GM18868 (cell line): ENCODE measurements at regions not wholly inside any gene's neighbourhood (a gene's known extent, or its start where the extent isn't known, plus 50 kb on each side); places are given as distances from the start of the nearest gene placed in this dataset.
A peak's percentile ranks its signal among the peaks of the same experiment; 100 is the strongest.

Experiments
- ATAC-seq: cut with Tn5 transposase; IDR thresholded peaks from one replicate; pipeline ENCODE4 v1.9.1; 2021; ENCODE audit warnings: mild to moderate bottlenecking, moderate library complexity; ENCODE audit not compliant: unreplicated experiment

- no peak for ATAC-seq
These were observed 625.5 kb upstream of the TENM4 start for GRCh38 chr11:80066291-80066690.

DNA sequence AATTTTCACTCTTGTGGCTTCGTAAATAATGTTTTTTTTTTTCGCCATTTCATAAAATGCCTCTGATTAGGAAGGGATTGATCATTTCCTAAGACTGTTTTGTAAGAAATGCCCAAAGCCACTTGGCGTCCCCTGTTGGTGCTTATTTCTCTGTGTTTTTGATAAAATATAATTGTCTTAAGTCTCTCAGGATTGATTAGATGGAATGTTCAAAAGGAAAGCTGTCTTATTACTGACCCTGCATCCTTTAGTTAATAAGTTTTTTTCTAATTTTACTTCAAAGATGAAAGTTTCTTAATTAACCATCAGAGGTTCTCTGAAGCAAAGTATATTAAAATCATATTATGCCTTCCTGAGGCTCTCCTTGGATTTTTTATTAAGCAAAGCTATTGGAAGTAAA, 624.3 kb upstream of the TENM4 start:
- ATAC-seq, result no peak

DNA sequence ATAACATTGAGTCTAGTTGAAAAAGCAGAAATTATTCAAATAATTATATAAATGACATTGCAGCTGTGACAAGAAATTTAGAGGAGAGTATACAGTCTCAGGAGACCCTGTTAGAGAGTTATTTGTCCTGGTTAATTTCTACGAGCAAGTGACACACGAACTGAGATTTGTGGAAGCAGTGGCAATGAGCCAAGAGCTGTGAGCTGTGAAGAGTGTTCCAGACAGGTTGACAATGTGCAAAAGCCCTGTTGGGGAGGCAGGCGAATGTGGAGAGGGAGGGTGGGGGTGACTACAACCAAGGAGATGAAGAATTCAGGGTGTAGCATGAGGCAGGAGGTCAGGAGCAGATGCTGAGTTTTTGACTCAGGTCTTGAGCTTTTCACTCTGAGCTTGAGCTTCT, 620.2 kb upstream of the TENM4 start:
- ATAC-seq, result no peak

- no peak for ATAC-seq
These were observed 613.8 kb upstream of the TENM4 start for GRCh38 chr11:80054582-80055165.

GRCh38 chr11:80048513-80048912, 607.7 kb upstream of the TENM4 start:
- ATAC-seq, result no peak

DNA sequence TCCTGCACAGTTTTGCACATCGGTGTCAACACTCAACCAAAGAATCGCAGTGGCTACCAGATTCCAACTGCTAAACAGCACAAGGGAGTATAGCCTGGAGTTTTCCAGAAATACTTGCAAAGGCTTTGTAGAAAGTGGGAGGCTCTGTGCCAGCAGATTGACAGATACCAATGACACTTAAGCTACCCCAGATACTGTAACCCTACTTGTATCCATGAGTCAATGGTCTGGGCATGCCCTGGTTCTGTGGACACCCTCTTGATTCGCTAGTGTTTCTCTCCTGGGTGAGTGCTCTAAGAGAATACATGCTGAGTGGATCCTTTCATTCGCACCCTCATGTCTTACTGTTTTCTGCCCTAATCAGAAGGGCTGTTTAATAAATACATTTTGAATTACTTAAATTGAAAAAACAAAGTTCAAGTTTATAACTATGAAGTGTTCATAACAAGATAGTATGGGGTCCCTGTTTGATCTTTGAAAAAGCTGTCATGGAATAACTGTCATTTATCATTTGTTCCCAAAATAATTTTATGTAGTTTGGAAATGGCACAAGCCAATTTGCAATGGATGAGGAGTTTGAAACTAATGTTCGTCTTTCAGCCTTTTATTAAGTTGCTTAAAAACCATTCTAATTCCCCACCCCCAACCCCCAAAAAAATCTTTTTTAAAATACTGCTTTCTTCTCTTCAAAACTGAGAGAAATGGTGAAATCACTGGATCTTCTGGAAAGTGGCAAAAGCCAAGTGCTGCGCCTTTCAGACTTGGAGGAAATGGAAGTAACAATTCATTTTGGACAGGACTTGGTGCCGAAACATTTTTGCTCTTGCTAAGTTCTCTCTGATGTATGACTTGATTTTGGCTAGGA, 600.5 kb upstream of the TENM4 start:
- ATAC-seq, result no peak

- no peak for ATAC-seq
These were observed 594.0 kb upstream of the TENM4 start for GRCh38 chr11:80034801-80035200.

- ATAC-seq, result no peak
These were observed 590.3 kb upstream of the TENM4 start for GRCh38 chr11:80031014-80031600.

DNA sequence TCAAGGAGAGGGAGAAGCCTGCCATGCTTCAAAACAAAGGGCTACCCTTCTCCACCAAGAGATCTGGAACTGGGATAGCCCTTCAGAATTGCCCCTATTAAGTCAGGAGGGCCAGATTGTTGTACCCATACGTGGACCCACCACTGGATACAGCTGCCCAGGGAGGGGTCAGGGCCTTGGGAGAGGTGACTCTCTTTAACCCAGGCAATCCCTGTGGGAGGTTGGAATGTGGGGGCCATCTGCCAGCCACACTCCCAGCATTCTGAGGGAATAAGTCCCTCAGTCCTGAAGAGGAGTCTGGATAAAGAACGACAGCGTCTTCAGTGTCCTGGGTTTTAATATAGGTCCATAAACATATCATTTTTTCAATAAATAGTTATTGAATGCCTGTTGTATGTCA, 588.2 kb upstream of the TENM4 start:
- ATAC-seq, result no peak

- peak; percentile 80 for ATAC-seq
These were observed 583.3 kb upstream of the TENM4 start for GRCh38 chr11:80024119-80024518.

DNA sequence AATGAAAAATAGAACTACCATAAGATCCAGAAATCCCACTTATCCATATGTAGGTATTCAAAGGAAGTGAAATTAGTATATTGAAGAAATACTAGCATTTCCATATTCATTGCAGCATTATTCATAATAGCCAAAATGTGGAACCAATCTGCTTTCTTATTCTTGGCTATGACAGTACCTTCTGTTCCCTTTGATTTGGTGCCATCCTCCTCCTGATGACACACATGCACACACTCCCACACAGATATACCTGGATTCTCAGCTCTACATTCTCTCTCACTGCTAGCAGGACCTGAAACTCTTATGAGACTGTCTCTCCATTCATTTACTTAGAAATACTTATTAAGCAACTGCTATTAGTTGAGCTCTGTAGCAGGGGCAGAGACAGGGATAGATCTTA, 582.6 kb upstream of the TENM4 start:
- ATAC-seq, result no peak

GRCh38 chr11:80010536-80010935, 569.7 kb upstream of the TENM4 start:
- no peak for ATAC-seq

DNA sequence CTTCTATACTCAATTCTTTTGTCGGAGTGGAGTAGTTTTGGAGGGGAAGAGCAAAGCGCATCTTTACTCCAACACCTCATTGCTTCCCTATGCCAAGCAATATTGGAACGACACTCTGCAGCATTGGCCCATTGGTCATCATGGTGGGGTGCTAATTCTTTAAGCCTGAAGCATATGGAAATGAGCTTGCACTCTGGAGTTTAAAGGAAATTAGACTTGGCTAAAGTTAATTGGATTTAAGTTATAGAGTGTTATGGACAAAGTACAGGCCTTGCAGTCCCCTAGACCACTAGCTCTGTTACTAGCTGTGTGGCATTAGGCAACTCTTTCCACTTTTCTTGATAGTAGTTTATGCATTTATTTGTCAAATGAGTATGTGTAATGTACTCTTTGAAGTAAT, 568.3 kb upstream of the TENM4 start:
- ATAC-seq, result no peak

DNA sequence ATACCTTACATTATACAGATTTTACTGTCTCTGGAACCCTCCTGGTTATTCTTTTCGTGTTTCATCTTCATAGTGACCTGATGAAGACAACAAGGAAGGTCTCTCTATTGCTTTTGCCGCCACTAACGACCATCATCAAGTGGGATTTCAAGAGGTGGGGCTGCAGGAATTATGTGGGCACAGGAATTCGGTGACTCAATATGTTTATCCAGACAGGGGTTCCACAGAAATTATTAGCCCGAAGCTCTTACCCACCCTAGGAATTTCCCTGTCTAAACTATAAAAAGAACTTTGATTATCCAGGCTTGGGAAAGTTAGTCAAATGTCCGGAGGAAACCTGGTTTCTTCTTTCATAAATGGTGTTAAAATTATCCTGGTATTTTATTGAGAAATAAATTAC, 566.8 kb upstream of the TENM4 start:
- ATAC-seq, result no peak

DNA sequence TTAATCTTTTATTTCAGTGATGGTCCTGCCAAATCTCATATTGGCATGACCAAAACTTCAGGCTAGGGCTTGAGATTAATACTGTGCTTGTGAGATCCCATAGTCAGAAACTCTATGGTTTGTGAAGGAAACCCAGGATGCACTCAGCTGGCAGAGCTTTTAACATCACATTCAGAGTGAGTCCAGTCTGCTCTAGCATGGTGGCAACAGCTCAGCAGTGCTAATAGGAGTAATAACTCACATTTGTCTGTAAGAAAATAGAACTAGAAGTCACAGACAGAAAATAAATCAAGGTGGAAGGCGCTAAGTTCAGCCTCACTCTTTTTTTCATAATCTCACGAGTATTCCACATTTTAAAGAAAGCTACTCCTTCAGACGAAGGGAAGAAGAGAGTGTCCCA, 549.3 kb upstream of the TENM4 start:
- no peak for ATAC-seq

DNA sequence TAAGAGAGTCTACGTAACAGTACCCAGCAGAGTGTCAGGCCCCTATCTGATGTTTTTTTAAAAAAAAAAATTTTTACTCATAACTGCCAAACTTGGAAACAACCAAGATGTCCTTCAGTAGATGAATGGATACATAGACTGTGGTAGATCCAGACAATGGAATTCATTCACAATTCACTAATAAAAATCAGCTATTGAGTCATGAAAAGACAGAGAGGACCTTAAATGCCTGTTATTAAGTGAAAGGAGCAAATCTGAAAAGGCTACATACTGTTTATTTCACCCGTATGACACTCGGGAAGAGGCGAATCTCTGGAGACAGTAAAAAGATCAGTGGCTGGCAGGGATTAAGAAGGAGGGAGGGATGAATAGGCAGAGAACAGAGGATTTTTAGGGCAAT, 541.4 kb upstream of the TENM4 start:
- no peak for ATAC-seq

DNA sequence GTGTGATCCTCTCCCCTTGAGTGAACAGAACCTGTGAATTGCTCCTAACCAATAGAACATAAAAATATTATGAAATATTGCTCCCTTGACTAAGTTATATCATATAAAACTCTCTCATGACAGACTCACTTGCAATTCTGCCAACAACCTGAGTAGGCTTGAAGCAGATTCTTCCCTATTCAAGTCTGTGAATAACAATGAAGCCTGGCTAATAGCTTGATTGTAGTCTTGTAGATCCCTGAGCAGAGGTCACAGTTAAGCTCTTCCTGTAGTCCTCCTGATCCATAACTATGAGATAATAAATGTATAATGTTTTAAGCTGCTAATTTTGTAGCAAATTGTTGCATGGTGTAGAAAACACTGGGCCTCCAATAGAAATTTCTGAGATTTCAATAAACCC, 540.1 kb upstream of the TENM4 start:
- no peak for ATAC-seq

DNA sequence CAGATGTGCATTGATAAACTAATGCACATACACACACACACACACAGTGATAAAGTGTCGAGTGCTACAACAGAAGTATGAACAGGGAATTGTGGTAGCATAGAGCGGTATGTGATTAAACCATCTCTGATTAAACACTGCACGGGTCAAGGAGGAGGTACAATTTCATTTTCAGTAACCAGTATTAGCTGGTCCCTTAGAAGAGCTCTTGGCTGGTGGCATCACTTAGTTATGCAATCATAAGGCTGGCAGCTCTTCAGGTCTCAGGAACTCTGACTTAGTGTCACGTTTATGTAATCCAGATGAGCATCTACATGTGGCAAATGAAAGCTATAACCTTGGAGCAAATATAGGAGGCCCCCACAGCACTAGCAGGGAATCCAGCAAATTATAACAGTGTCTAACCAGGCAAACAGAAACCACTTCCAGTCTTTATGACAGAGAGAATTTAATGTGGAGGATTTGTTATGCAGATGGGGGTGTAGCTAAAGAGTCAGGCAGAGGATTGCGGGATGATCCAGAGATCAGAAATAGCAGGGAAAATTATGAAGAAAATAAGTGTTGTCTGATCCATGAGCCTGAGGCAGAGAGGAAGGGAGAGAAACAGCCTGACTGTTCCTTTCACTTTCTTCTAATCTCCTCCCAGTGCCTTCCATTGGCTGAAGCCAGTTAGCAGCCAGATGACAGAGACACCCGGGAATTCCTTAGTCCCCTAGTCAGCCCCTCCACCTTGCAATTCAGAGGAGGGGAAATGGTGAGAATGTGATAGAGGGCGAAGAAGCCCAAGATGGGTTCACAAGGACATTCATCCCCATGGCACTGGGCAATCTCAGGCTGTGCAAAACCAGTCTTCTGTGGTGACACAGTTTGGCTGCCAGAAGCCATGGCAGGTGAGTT, 533.1 kb upstream of the TENM4 start:
- no peak for ATAC-seq

DNA sequence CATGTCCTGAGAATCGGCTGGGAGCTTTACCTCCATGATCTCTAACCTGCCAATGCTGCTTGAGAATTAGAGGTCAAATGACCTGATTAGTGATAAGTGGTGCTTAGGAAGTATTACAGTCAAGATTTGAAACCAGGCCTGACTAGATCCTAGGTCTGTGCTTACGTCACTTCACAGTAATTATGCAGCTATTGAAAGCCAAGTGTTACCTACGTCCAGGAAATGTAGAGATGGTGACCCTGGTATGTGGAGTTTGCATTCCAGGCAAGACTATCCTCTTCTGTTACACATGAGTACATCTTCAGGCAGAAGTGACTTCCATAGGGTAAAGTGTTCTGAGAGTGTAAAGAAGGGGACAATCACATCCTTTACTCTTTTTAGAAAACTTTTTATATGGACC, 530.4 kb upstream of the TENM4 start:
- no peak for ATAC-seq

DNA sequence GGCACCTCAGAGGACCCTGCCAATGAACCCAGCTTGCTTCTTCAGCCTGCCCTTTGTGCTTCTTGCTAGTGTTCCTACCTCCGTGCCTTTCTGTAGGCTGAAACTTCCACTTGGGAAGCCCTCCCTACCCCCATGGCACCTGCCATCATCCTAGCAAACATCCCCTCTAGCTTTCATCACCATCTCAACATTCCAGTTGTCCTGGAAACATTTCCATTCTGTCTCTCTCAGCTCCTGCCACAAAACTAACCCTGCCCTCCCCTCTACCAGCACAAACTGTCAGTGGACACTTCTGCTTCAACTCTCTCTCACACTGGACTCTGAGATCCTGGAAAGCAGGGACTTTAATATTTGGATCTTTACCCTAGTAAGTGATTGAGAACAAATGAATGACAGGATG, 525.8 kb upstream of the TENM4 start:
- ATAC-seq, result no peak
